NCI-H748 (cell line): ENCODE measurements at regions not wholly inside any gene's neighbourhood (a gene's known extent, or its start where the extent isn't known, plus 50 kb on each side); places are given as distances from the start of the nearest gene placed in this dataset.
A peak's percentile ranks its signal among the peaks of the same experiment; 100 is the strongest.
"Not testable (repeated sequence)": the region's sequence is repeated elsewhere in the genome, so short reads cannot be mapped to it uniquely, and the experiment has no call there.

ENCODE experiments used
- DNase-seq: peaks from one replicate; lab custom pipeline; 2025; ENCODE audit not compliant: unreplicated experiment; lab: John Stamatoyannopoulos, UW

GRCh38 chr2:195228547-195228946 lies 428.5 kb upstream of the SLC39A10 start:
- peak; percentile 79 for DNase-seq

- DNase-seq = peak; percentile 60
Observed at GRCh38 chr2:195214072-195214471, 443.0 kb upstream of the SLC39A10 start.

- DNase-seq = peak; percentile 61
Observed at GRCh38 chr2:195212586-195212985, 444.4 kb upstream of the SLC39A10 start.

- no peak for DNase-seq
Observed at GRCh38 chr2:195202163-195202845, 454.7 kb upstream of the SLC39A10 start.

GRCh38 chr2:195199864-195200263 lies 457.2 kb upstream of the SLC39A10 start:
- no peak for DNase-seq

- no peak for DNase-seq
Observed at GRCh38 chr2:195181059-195181705, 475.8 kb upstream of the SLC39A10 start.

DNA sequence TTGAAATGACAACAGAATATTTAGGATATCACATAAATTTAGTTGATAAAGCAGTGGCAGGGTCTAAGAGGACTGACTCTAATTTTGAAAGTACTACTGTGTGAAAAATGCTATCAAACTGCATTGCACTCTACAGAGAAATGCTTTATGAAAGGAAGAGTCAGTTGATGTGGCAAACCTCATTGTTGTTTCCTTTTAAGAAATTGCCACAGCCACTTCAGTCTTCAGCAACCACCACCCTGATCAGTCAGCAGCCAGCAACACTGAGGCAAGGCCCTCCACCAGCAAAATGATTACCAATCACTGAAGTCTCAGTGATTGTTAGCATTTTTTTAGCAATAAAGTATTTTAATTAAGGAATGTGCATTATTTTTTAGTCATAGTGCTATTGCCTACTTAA lies 488.7 kb upstream of the SLC39A10 start:
- DNase-seq = no peak

DNA sequence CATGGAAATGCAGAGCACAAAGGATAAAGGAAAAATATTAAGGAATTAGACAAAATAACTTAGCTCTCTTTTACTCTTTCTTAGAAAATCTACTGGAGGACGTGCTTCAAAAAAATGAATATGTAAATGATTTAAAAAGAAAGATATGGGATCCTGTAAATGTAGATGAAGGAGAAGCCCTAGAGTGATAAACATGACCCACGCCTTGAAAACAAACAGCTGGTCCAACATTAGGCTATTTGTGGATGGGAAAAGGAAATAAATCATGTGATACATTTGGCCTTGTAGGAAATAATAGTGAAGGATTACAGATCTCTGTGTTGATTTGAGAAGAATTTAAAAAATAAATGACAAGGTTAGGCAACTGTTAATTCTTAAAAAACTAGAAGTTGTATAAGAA lies 492.1 kb upstream of the SLC39A10 start:
- DNase-seq = peak; percentile 30

DNA sequence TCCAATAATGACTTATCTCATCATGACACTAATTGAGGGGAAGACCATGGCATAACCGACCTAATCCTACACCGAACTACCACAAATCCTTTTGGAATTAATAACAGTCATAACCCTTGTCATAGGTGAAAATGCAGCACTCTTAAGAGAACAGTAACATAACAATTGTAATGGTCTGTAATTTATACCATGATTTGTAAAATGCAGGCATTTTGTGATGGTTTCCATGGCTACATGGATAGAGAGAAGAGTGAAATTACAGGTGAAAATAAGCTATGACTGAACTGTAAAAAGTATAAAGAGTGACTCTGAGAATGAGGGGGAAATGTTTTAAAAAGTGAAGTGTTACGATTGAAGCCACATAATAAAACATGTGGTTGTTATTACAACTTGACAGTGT lies 494.1 kb upstream of the SLC39A10 start:
- no peak for DNase-seq

DNA sequence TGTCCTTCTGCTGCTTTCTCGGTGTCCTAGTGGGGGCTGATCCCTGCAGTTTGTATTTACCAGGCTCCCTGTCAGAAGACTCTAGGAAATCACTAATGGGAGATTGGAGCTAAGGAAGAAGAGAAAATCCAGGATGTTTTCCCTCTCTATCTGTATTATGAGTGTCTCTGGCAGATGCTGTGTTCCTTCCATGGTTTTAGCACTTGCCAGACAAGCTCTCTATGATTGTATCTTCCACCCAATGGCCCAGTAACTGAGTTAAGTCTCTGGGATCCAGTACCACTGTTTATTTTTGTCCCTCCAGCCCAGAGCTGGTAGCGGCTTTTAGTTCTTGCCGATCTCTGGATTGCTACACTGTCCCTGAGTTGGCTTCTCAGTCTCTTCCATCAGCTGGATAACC lies 494.8 kb upstream of the SLC39A10 start:
- DNase-seq = no peak

- DNase-seq = no peak
Observed at GRCh38 chr2:195160963-195161362, 496.1 kb upstream of the SLC39A10 start.

- DNase-seq = no peak
Observed at GRCh38 chr2:195151711-195152110, 505.3 kb upstream of the SLC39A10 start.

- no peak for DNase-seq
Observed at GRCh38 chr2:195150819-195151218, 506.2 kb upstream of the SLC39A10 start.

GRCh38 chr2:195148004-195148403 lies 509.0 kb upstream of the SLC39A10 start:
- no peak for DNase-seq

DNA sequence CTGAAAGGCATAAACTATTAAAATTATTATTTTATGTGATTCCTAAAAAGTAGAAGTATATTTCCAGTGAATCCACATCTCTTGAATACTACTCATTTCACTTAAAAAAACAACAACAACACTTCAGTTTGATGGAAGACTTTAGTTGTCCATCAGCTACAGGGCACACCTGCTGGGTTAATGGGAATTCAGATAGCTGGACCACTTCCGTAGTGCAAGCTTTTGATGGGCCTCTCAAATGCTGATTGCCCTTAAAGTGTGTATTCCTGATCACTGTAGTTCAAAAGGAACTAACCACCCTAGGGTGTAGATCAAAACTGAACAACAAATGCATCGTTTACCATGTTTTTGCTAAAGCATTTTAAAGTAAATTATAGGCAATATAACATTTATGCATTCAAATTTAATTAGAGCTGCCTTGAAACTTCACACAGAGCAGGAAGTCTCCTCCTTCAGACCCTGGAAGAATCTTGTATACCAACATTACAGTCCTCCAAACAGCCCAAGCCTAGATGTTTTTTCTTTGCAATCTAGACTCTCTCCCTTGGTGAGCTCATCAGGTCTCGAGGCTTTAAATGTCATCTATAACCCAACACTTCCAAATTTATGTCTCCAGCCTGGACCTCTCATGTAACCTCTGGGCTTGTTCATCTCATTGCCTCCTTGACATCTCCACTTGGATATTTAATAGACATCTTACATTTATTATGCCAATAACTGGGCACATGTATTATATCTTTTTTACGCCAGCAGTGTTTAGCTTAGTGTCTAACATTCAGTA lies 510.1 kb upstream of the SLC39A10 start:
- DNase-seq = no peak

DNA sequence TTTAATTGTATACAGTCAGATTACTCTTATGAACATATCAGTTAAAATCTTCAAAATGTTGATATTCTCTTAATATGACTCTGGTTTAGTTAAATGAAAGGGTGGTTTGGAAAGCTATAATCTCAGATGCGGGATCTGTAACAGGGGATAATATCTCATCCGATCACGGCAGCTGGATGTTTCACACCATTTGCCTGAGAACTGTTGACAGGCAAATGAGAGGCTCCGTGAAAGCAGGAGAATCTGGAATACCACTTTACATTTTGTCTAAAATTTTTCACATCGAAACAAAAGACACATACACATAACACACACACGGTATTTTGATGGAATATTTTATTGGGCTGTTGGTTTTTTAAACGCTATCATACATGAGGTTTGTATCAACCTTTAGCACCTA lies 518.6 kb upstream of the SLC39A10 start:
- no peak for DNase-seq

- not testable (repeated sequence) for DNase-seq
Observed at GRCh38 chr2:195125889-195126288, 531.1 kb upstream of the SLC39A10 start.

GRCh38 chr2:195124391-195125079 lies 532.5 kb upstream of the SLC39A10 start:
- no peak for DNase-seq

GRCh38 chr2:195122653-195123052 lies 534.4 kb upstream of the SLC39A10 start:
- DNase-seq = no peak

- no peak for DNase-seq
Observed at GRCh38 chr2:195121341-195121740, 535.7 kb upstream of the SLC39A10 start.

DNA sequence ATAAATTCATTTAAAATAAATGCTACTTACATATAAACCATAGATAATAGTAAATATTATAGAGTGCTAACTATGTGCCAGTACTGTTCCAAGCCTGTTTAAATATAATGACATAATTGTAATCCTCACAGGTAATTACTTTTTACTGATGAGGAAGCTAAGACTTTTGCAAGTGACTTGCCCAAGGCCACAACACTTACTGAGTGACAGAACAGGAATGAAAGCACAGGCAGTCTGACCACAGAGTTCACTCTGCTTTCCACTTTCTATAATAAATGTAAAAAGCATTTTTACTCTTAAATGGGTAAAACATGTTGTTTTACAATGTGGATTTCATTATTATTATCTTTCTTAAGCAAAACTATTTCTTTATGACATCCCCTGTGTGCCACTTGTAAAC lies 537.8 kb upstream of the SLC39A10 start:
- DNase-seq = no peak
